DND-41 (cell line): ENCODE measurements at regions not wholly inside any gene's neighbourhood (a gene's known extent, or its start where the extent isn't known, plus 50 kb on each side); places are given as distances from the start of the nearest gene placed in this dataset.

ENCODE experiments used
- ATAC-seq: fragments of 200-7000 bp; cut with Tn5 transposase; 3 replicates; pipeline ENCODE4 v1.9.1; 2021; ENCODE audit warnings: low read depth; ENCODE audit not compliant: insufficient read depth
- DNase-seq: peaks from one replicate; pipeline ENCODE4 v3.0.0-alpha.2; 2020
- H2AFZ ChIP-seq: 2 replicates; pipeline ENCODE4 v1.6.0; 2012; ENCODE audit warnings: low read depth, low read length
- H3K27ac ChIP-seq: 2 replicates; pipeline ENCODE4 v1.5.1; 2012; ENCODE audit warnings: low read length, inconsistent platforms
- H3K27me3 ChIP-seq: fragments of 200-600 bp; sonication (generic); 2 replicates; pipeline ENCODE4 v1.6.0; 2012; ENCODE audit warnings: low read length, mild to moderate bottlenecking, inconsistent platforms; ENCODE audit not compliant: insufficient read depth, poor library complexity
- H3K36me3 ChIP-seq: 2 replicates; pipeline ENCODE4 v1.5.1; 2012; ENCODE audit warnings: low read length, inconsistent platforms; ENCODE audit not compliant: insufficient read depth
- H3K4me1 ChIP-seq: 2 replicates; pipeline ENCODE4 v1.5.1; 2012; ENCODE audit warnings: mild to moderate bottlenecking, low read length; ENCODE audit not compliant: insufficient read depth
- H3K4me2 ChIP-seq: 2 replicates; pipeline ENCODE4 v1.6.0; 2012; ENCODE audit warnings: mild to moderate bottlenecking, moderate library complexity, low read length, inconsistent platforms; ENCODE audit not compliant: insufficient read depth
- H3K4me3 ChIP-seq, 2 experiments: fragments of 200-600 bp in 1 of 2; shearing (Covaris generic) in 1 of 2; 2 replicates each; pipeline ENCODE4 v1.5.1; 2012 to 2016; ENCODE audit warnings: inconsistent platforms in 2 of 2, low read length in 2 of 2, mild to moderate bottlenecking in 2 of 2, low read depth in 1 of 2, moderate library complexity in 1 of 2
- H3K79me2 ChIP-seq: 2 replicates; pipeline ENCODE4 v1.6.0; 2012; ENCODE audit warnings: low read length, inconsistent platforms; ENCODE audit not compliant: insufficient read depth
- H3K9ac ChIP-seq: 2 replicates; pipeline ENCODE4 v1.6.0; 2012; ENCODE audit warnings: low read depth, mild to moderate bottlenecking, inconsistent platforms, low read length, moderate library complexity
- H3K9me3 ChIP-seq: 2 replicates; pipeline ENCODE4 v1.5.1; 2012; ENCODE audit warnings: low read length, moderate library complexity, mild to moderate bottlenecking, inconsistent platforms; ENCODE audit not compliant: insufficient read depth, severe bottlenecking
- H4K20me1 ChIP-seq: 2 replicates; pipeline ENCODE4 v1.6.0; 2012; ENCODE audit warnings: low read length; ENCODE audit not compliant: insufficient read depth
- CTCF ChIP-seq: IDR thresholded peaks from 2 replicates; pipeline ENCODE4 v1.5.1; 2012; ENCODE audit warnings: borderline replicate concordance, low read length, moderate library complexity, mild to moderate bottlenecking; ENCODE audit not compliant: poor library complexity, severe bottlenecking; ENCODE audit errors: extremely low read depth
- EZH2 ChIP-seq: IDR thresholded peaks from 3 replicates; pipeline ENCODE4 v1.6.1; 2012; ENCODE audit warnings: borderline replicate concordance, low read depth, mild to moderate bottlenecking, moderate library complexity, low read length, inconsistent platforms; ENCODE audit not compliant: severe bottlenecking

DNA sequence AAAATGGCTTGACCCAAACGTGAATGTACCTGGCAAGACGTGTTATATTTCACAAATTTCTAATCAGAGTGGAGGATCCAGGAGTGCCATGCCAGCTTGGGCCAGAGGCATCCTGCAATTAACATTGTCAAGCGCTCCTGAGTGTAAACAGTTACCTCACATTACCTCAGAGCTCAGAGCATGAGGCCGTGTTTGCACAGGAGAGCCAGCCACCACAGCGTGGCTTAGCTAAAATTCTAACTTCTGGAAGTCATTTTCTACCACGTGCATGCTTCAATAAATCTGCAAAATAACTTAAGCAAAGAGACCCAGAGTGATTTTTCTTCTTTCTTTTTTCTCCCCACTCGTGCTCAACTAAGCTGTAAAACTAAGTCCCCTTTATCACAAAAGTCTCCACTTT is 769.0 kb downstream of the KCNJ2 start:
- Histone ChIP-seq H3K36me3 (no peaks in the 10 kb centered on the region), H3K27me3 (no peaks in the 10 kb centered on the region), H3K4me2 (no peak overlapping the region), H3K9me3 (no peaks in the 10 kb centered on the region), H3K79me2 (no peaks in the 10 kb centered on the region), H4K20me1 (no peaks in the 10 kb centered on the region), H2AFZ (no peak overlapping the region), H3K4me1 (no peaks in the 10 kb centered on the region), H3K4me3 (no peak overlapping the region), H3K27ac (no peak overlapping the region), H3K9ac (no peak overlapping the region)
- ATAC-seq, result no peak
- no peak for DNase-seq
- TF ChIP-seq EZH2, result no peak
- TF ChIP-seq CTCF, result no peak

GRCh38 chr17:70945386-70945785 is 776.1 kb downstream of the KCNJ2 start:
- DNase-seq (no peak), ATAC-seq (no peak)
- H2AFZ ChIP-seq, result no peak overlapping the region
- H3K4me3 ChIP-seq, result no peak overlapping the region
- no peak overlapping the region for H3K9ac ChIP-seq
- no peak for TF ChIP-seq EZH2
- no peak for TF ChIP-seq CTCF
- no peaks in the 10 kb centered on the region for H3K36me3 ChIP-seq
- no peaks in the 10 kb centered on the region for H3K27me3 ChIP-seq
- no peak overlapping the region for H3K4me2 ChIP-seq
- H3K4me1 ChIP-seq, result no peaks in the 10 kb centered on the region
- H4K20me1 ChIP-seq, result no peaks in the 10 kb centered on the region
- H3K9me3 ChIP-seq, result no peaks in the 10 kb centered on the region
- H3K27ac ChIP-seq, result no peak overlapping the region
- H3K79me2 ChIP-seq, result no peaks in the 10 kb centered on the region

GRCh38 chr17:70947215-70947614 is 777.9 kb downstream of the KCNJ2 start:
- H3K27ac ChIP-seq, result no peak overlapping the region
- H3K4me2 ChIP-seq, result no peak overlapping the region
- no peaks in the 10 kb centered on the region for H3K4me1 ChIP-seq
- H4K20me1 ChIP-seq, result no peaks in the 10 kb centered on the region
- no peaks in the 10 kb centered on the region for H3K27me3 ChIP-seq
- no peak overlapping the region for H2AFZ ChIP-seq
- H3K4me3 ChIP-seq, result no peak overlapping the region
- no peak overlapping the region for H3K9ac ChIP-seq
- H3K79me2 ChIP-seq, result no peaks in the 10 kb centered on the region
- no peak for ATAC-seq
- H3K36me3 ChIP-seq, result no peaks in the 10 kb centered on the region
- TF ChIP-seq CTCF, result no peak
- TF ChIP-seq EZH2, result no peak
- no peak for DNase-seq
- H3K9me3 ChIP-seq, result no peaks in the 10 kb centered on the region
